NCI-H82 (cell line): ENCODE measurements at regions not wholly inside any gene's neighbourhood (a gene's known extent, or its start where the extent isn't known, plus 50 kb on each side); places are given as distances from the start of the nearest gene placed in this dataset.
A peak's percentile ranks its signal among the peaks of the same experiment; 100 is the strongest.

Source experiments
- DNase-seq: peaks from one replicate; lab custom pipeline; 2025; lab: John Stamatoyannopoulos, UW

DNA sequence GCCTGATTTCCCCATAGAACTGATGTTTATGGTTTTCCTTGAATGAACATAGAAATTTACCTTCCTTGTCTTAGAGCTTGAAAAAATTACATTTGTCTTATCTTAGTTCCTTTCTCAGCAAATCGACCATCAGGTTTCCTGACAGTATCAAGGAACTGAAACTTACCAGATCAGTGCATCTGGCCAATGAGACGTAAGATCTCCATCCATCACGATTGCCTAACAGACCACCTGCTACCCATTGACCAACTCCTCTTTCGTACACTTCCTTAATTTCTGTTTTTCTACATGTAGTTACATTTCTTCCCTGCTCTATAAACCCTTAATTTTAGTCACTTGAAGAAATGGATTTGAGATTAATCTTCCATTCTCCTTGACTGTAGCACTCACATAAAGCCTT is 57.4 kb upstream of the TMPRSS15 start:
- DNase-seq: no peak

- no peak for DNase-seq
Observed at GRCh38 chr21:18461743-18462142, 58.2 kb upstream of the TMPRSS15 start.

- DNase-seq: no peak
Observed at GRCh38 chr21:18467715-18468114, 64.1 kb upstream of the TMPRSS15 start.

DNA sequence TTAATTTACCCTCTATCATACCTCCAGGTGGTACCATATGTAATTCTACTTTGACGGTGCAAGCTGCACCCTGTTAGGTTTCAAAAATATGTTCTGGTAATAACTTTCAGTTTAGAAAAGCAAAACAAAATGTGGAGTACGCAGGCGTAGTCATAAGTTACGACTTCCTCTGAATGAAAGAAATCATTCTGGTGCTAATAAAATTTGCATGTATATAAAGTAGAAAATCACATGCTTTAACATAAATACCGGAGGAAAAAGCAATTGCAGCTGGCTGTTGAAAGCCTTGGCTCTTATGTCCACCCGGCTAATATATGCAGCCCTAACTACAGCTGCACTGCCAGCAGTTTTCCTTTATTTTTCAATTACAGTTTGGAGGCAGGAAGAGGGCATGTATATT is 65.2 kb upstream of the TMPRSS15 start:
- DNase-seq: no peak

DNA sequence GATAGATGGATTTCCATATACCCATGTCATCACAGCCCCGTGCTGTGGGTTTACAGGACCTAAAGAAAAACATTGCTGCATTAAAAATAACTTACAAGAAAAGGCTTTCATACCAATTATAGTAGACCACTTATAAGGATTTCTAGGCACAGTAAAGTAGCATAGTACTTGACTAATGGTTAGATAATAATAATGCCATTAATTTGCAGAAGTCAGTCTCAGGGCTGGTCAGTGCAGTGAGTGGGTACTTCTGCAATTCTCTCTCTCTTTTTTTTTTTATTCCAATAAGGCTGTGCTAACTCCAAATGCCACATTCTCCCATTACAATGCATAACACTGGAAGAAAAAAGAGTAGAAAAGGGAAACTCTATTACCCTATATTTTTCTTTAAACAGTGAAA is 73.1 kb upstream of the TMPRSS15 start:
- no peak for DNase-seq

DNA sequence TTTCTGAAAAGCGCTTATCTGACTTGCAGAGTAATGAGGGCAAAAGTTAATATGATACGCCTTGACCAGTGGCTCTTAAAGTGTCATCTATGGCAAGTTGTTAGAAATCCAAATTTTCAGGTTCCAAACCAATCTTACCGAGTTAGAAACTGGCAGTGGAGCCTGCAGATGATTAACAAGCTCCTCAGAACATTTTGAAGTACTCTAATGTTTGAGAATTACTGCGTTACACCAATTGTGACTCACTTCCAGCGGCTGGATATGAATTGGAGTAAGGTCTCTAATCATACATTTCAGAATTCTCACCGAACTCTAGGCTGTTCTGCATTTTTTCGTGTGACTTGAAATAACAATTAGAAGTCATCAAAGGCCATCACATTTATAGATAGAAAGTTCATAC is 73.5 kb upstream of the TMPRSS15 start:
- DNase-seq: no peak

DNA sequence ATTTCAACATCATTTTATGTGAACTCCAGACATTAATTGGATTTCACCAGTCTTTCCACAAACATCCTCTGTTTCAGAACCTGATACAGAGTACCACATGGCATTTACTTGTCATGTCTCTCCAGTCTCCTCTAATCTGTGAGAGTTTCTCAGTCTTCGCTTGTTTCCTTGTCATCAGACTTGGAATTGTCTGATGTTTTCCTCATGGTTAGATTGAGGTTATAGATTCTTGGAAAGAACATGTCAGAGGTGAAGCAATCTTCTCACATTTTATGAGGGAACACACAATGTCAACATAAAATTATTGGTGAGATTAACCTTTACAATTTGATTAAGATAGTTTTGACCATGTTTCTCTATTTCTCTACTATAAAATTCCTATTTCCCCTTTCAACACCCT is 74.9 kb upstream of the TMPRSS15 start:
- DNase-seq: peak; percentile 5

DNA sequence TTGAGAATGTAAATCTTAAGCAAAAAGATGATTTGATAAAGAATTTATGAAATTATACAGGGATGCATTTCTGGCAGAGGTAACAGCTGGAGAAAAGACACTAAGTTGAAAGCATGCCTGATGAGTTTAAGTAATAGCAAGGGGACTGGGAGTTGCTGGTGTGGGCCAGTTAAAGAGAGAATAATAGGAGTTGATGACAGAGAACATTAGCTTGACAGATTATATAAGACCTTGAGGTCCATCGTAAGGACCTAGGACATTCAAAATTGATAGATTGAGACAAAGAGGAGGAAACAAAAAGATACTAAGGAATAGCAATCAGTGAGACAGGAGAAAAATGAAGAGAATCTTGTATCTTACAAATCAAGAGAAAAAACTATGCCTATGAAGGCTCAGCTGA is 84.7 kb upstream of the TMPRSS15 start:
- DNase-seq: no peak

- no peak for DNase-seq
Observed at GRCh38 chr21:18493422-18493821, 89.8 kb upstream of the TMPRSS15 start.

GRCh38 chr21:18495523-18495922 is 91.9 kb upstream of the TMPRSS15 start:
- no peak for DNase-seq

DNA sequence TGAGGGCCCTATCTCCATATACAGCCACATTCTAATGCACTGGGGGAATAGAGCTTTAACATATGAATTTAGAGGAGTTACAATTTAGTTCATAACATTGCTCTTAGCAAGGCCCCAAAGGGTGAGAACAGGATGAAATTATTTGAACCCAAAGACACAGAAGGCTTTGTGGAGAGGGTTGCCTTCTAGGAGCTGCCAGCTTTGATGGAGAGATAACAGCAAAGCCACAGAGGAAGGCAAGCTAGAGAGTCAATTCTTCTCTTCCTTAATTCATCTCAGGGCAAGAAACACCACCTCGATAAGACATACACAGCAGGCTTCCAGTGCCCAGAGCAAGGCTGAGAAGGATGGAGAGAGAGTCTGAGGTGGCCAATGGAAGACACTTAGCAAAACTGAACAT is 94.8 kb upstream of the TMPRSS15 start:
- DNase-seq: no peak

DNA sequence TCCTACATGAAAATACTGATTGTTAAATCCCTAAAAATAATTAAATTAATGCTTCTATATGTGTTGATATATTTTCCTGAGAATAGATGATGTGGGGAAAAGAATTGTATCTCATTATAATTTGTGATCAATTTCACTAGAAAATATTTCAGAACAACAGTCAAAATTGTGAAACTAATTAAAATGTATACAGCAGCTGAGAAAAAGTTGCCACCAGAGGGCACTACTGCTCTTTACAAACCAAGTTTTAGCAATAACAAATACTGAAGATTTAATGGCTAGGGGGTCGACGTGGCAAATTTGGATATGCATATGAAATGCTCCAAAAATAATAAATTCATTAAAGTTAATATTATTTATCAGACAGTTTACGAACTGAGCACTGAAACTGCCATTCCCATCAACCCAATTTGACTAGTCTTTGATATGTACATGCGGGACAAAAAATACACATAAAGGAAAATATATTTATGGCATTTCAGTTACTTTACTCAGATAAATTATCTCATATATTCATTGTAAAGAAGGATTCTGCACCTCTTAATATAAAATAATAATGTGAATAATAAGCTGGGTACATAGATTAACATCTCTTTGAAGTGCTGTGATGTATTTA is 96.3 kb upstream of the TMPRSS15 start:
- peak; percentile 77 for DNase-seq

DNA sequence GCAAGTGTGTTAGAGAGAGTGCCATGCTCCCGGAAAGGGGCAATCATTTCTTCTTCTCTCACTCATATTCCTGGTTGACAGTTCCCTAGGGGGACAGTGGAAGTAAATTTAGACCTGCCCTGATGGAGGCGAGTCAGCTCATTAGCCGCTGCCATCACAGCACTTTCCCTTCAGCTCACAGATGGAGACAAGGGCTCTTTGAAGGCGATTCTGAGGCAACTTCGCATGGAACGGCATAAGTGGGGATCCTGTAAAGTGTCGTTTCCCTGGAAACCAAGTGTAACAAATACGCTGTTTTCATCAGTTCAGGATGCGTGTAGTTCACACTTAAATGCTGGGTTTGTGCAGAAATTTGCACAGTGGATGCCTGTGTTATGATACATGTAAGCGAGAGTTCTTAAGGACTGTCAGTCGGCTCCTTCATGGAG is 114.5 kb upstream of the TMPRSS15 start:
- no peak for DNase-seq

DNA sequence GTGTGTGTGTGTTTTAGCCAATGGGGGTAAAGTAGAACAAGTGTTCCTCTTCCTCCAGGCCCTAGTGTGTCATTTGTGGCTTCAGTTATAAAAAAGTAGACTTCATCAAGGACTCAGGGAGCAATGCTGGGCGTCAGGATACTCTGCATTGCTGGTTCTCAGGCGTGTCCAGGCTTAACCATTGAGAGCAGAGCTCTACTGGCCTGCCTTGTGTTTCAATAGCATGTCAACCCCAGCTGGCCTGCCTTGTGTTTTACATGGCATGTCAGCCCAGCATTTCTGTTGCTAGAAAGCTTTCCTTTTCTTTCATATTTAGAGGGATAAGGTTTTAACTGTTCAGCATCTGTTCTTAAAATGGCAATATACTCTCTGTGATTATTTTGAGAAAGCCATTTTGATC is 117.6 kb upstream of the TMPRSS15 start:
- no peak for DNase-seq

DNA sequence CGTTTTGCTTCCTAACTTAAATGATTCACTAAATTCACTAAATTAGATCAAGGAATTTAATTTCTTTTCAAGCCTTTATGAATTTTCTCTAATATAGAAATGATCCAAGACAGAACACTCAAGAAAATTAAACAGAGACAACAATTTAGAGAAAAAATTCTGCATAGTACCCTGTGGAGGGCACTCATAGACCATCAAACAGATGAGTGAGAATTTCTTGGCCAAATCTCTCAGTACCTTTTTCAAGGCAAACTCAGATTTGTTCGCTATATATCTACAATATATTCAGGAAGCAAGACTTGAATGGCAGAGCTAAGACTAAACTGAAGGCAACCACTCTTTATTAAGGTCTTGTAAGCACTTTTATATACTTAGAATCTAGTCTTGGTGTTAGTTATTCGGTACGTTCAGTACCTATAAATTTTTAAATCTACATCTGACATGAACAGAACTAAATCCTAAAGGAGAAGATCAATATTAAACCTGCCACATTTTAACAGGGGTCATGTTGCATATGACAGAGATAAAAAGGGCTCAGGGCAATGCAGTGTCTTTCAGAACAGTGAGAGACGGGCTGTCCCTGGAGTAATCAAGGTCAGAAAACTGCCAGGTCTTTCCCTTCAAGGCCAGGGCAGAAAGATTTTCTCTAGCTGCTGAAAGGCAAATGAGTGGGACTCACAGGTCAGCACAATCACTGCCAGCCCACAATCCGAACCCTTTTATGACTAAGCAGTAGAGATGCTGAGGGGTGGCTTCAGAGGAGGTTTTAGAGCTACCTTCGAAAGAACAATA is 118.8 kb upstream of the TMPRSS15 start:
- DNase-seq: peak; percentile 62

DNA sequence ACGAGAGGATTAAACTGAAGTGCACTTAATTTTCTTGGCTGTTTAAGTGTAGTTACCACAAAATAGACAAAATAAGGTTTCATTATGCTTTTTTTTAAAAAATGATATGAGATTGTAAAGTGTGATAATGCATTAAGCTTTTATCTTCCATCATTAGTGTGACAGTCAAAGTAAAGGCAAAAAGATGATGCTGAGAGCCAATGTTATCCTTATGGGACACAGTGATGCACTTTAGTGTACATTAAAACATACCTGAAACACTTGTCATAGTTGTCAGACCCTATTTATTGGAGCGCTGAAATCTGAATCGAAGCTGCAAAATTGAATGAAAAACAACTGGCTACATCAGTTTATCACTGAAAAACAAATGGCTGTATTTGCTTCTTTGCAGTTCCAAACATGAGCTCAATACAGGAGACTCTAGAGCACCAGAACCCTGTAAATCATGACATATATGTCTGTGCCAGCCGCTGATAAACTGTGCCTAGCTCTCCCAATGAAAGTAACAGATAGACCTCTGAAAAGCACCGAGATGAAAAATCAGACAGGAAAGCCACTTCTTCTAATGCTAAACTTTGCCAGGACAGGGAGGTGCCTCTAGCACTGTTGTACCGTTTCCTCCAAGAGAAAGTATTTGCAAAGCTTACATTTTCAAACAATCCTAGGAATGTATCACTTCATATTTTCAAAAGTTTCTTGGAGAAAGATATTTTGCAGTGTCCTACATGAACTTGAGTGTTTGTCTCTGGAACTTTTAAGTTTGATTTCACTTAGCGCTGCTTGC is 120.7 kb upstream of the TMPRSS15 start:
- no peak for DNase-seq

GRCh38 chr21:18529254-18529653 is 125.7 kb upstream of the TMPRSS15 start:
- DNase-seq: peak; percentile 58

- no peak for DNase-seq
Observed at GRCh38 chr21:18542081-18542480, 138.5 kb upstream of the TMPRSS15 start.

DNA sequence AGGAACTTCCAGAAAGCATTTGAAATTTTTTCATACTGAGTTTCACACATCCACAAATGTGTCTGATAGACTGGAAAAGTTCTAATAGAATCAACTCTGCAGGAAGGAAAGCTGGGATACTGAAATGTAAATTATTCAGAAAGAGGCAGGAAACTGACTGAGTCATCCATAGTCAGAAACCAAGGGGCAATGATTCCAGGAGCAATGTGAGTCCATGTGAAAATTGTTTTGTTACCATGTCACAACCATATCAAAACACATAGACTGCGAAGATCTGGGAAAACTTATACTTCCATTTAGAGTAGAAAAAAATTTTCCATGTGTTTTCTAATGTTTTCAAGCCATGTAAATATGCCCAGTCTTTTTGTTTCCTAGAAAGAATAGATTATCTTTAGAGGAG is 142.3 kb upstream of the TMPRSS15 start:
- DNase-seq: no peak

- no peak for DNase-seq
Observed at GRCh38 chr21:18547347-18547746, 143.8 kb upstream of the TMPRSS15 start.

DNA sequence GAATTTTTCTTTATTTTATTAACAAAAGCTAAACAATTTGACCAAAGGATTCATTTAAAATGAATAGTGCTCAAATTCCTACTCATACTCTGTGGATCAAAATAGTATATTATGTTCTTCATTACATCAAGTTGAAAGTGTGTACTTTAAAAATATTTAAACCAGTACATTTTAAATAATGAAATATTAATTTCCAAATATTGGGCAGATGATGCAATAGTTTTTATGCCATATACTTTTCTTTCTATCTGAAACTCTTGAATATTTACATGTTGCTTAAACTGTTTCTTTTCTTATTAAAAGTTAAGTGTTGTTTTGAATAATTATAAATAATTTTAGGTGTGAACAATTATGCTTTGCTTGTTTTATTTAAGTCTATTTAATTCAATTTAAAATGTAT is 144.7 kb upstream of the TMPRSS15 start:
- DNase-seq: no peak

GRCh38 chr21:18549214-18549905 is 145.8 kb upstream of the TMPRSS15 start:
- peak; percentile 13 for DNase-seq
